NCI-H1417 treated with DMSO at 0.1 percent for 48 hours (cell line): ENCODE measurements at regions not wholly inside any gene's neighbourhood (a gene's known extent, or its start where the extent isn't known, plus 50 kb on each side); places are given as distances from the start of the nearest gene placed in this dataset.

Source experiments
- DNase-seq: peaks from one replicate; lab custom pipeline; 2025; lab: John Stamatoyannopoulos, UW

- no peak for DNase-seq
These were observed 187.2 kb upstream of the CDH10 start for GRCh38 chr5:24831989-24832388.

- DNase-seq, result no peak
These were observed 178.8 kb upstream of the CDH10 start for GRCh38 chr5:24823625-24824024.

- DNase-seq, result no peak
These were observed 175.1 kb upstream of the CDH10 start for GRCh38 chr5:24819841-24820240.

GRCh38 chr5:24817966-24818365 lies 173.2 kb upstream of the CDH10 start:
- no peak for DNase-seq

- DNase-seq, result no peak
These were observed 171.4 kb upstream of the CDH10 start for GRCh38 chr5:24816206-24816605.

GRCh38 chr5:24805230-24805629 lies 160.5 kb upstream of the CDH10 start:
- DNase-seq, result no peak

- no peak for DNase-seq
These were observed 159.5 kb upstream of the CDH10 start for GRCh38 chr5:24804221-24804681.

- no peak for DNase-seq
These were observed 146.5 kb upstream of the CDH10 start for GRCh38 chr5:24791326-24791725.

- no peak for DNase-seq
These were observed 145.0 kb upstream of the CDH10 start for GRCh38 chr5:24789611-24790351.

- no peak for DNase-seq
These were observed 144.2 kb upstream of the CDH10 start for GRCh38 chr5:24788829-24789514.

- no peak for DNase-seq
These were observed 141.3 kb upstream of the CDH10 start for GRCh38 chr5:24786108-24786507.

GRCh38 chr5:24783596-24783995 lies 138.8 kb upstream of the CDH10 start:
- no peak for DNase-seq

- DNase-seq, result no peak
These were observed 132.6 kb upstream of the CDH10 start for GRCh38 chr5:24777392-24777791.

- no peak for DNase-seq
These were observed 128.5 kb upstream of the CDH10 start for GRCh38 chr5:24773261-24773660.

- DNase-seq, result no peak
These were observed 122.3 kb upstream of the CDH10 start for GRCh38 chr5:24767086-24767485.

GRCh38 chr5:24765219-24765618 lies 120.4 kb upstream of the CDH10 start:
- DNase-seq, result no peak

GRCh38 chr5:24750355-24750754 lies 105.6 kb upstream of the CDH10 start:
- DNase-seq, result no peak

- no peak for DNase-seq
These were observed 104.9 kb upstream of the CDH10 start for GRCh38 chr5:24749701-24750100.

GRCh38 chr5:24747327-24747726 lies 102.5 kb upstream of the CDH10 start:
- no peak for DNase-seq

GRCh38 chr5:24742334-24742733 lies 97.6 kb upstream of the CDH10 start:
- DNase-seq, result no peak

GRCh38 chr5:24737163-24737562 lies 92.4 kb upstream of the CDH10 start:
- no peak for DNase-seq

- DNase-seq, result no peak
These were observed 90.5 kb upstream of the CDH10 start for GRCh38 chr5:24735284-24735683.

GRCh38 chr5:24732184-24732583 lies 87.4 kb upstream of the CDH10 start:
- DNase-seq, result no peak

- DNase-seq, result no peak
These were observed 76.0 kb upstream of the CDH10 start for GRCh38 chr5:24720743-24721142.
